K562 (cell line): ENCODE measurements at regions not wholly inside any gene's neighbourhood (a gene's known extent, or its start where the extent isn't known, plus 50 kb on each side); places are given as distances from the start of the nearest gene placed in this dataset.

ENCODE experiments used
- ATAC-seq: fragments of 200-7000 bp; cut with Tn5 transposase; 3 replicates; pipeline ENCODE4 v1.9.1; 2020; ENCODE audit warnings: moderate library complexity
- BruUV-seq: library from RNA; stranded (reverse); fragments of 400-500 nt; replicated peaks from 2 replicates; lab custom pipeline; 2021; lab: Mats Ljungman, UMichigan
- CTCF ChIA-PET: fragments of 300-600 bp; formaldehyde crosslinking; extraction: SDS; loops from one replicate; lab custom pipeline; 2021; ENCODE audit warnings: low intra/inter-chr PET ratio; lab: Yijun Ruan, JAX
- POLR2A ChIA-PET: fragments of 300-600, 350-650 bp; sonication (Branson Sonifier 250); formaldehyde crosslinking; extraction: SDS; loops from one replicate; lab custom pipeline; 2021; ENCODE audit warnings: antibody characterized with exemption, inconsistent platforms; lab: Yijun Ruan, JAX
- DNase-seq, 4 experiments: peaks; one replicate each; pipeline versions ENCODE4 v3.0.0 to v3.0.0-alpha.2; 2011 to 2018; ENCODE audit warnings: low spot score in 3 of 4, mixed read lengths in 3 of 4; ENCODE audit errors: extremely low read depth in 1 of 4
- FAIRE-seq: peaks from 2 replicates; lab custom pipeline; 2011; peaks lifted over from hg19 to GRCh38; lab: Jason Lieb, UNC
- H2AFZ ChIP-seq: 2 replicates; pipeline ENCODE4 v1.6.0; 2011; ENCODE audit warnings: low read depth, low read length, control low read depth, inconsistent platforms
- H3K27ac ChIP-seq: fragments of 200-600 bp; 3 replicates; pipeline ENCODE4 v1.8.0; 2011; ENCODE audit warnings: low read depth, mild to moderate bottlenecking, control low read depth, inconsistent platforms, low read length, moderate library complexity, mixed read lengths; ENCODE audit errors: extremely low read depth
- H3K27me3 ChIP-seq, 2 experiments: fragments of 300-600 bp in 1 of 2; 2 replicates in 1 of 2; 3 replicates in 1 of 2; pipeline versions ENCODE4 v1.6.0 to v1.8.0; 2011; ENCODE audit warnings: inconsistent platforms in 2 of 2, low read length in 2 of 2, mild to moderate bottlenecking in 1 of 2, mixed read lengths in 1 of 2, moderate library complexity in 1 of 2; ENCODE audit not compliant: control insufficient read depth in 2 of 2, insufficient read depth in 2 of 2
- H3K36me3 ChIP-seq: fragments of 300-600 bp; 3 replicates; pipeline ENCODE4 v1.8.0; 2011; ENCODE audit warnings: mild to moderate bottlenecking, low read length, inconsistent platforms; ENCODE audit not compliant: control insufficient read depth, insufficient read depth
- H3K4me1 ChIP-seq, 2 experiments: fragments of 200-600 bp in 1 of 2; replicated peaks in 1 of 2; 2 replicates in 1 of 2; 3 replicates in 1 of 2; pipeline versions ENCODE4 v1.5.1 to v1.8.0; 2011; ENCODE audit warnings: inconsistent platforms in 2 of 2, low read length in 2 of 2, mild to moderate bottlenecking in 1 of 2, mixed read lengths in 1 of 2, moderate library complexity in 1 of 2; ENCODE audit not compliant: control insufficient read depth in 2 of 2, insufficient read depth in 2 of 2
- H3K4me2 ChIP-seq: 2 replicates; pipeline ENCODE4 v1.6.1; 2011; ENCODE audit warnings: low read length, control low read depth, inconsistent platforms, mixed read lengths; ENCODE audit not compliant: insufficient read depth
- H3K4me3 ChIP-seq: fragments of 200-600 bp; sonication (generic), shearing (Covaris generic); 2 replicates; pipeline ENCODE4 v1.5.1; 2016; ENCODE audit warnings: control low read depth, inconsistent platforms
- H3K79me2 ChIP-seq: fragments of 200-600 bp; 3 replicates; pipeline ENCODE4 v1.8.0; 2011; ENCODE audit warnings: low read length, inconsistent platforms; ENCODE audit not compliant: control insufficient read depth, insufficient read depth
- H3K9ac ChIP-seq, 2 experiments: 2 replicates each; pipeline versions ENCODE4 v1.6.0 to v1.6.1; 2011; ENCODE audit warnings: low read depth in 2 of 2, low read length in 2 of 2, control low read depth in 1 of 2, inconsistent platforms in 1 of 2, mild to moderate bottlenecking in 1 of 2, mixed read lengths in 1 of 2; ENCODE audit not compliant: insufficient read depth in 1 of 2
- H3K9me1 ChIP-seq: one replicate; pipeline ENCODE4 v1.6.0; 2011; ENCODE audit warnings: inconsistent platforms, mild to moderate bottlenecking, low read length, moderate library complexity; ENCODE audit not compliant: control insufficient read depth, insufficient read depth
- H3K9me3 ChIP-seq: replicated peaks from 2 replicates; pipeline ENCODE4 v1.5.1; 2011; ENCODE audit warnings: low read depth, low read length, inconsistent platforms; ENCODE audit not compliant: control insufficient read depth, insufficient read depth
- H4K20me1 ChIP-seq: replicated peaks from 2 replicates; pipeline ENCODE4 v1.6.1; 2011; ENCODE audit warnings: low read length, inconsistent platforms, mixed read lengths; ENCODE audit not compliant: control insufficient read depth, insufficient read depth
- BRD9 ChIP-seq: fragments of 450-650 bp; IDR thresholded peaks from 2 replicates; pipeline ENCODE4 v1.6.1; 2018; ENCODE audit warnings: low read depth; ENCODE audit not compliant: partially characterized antibody
- C11orf30 ChIP-seq: fragments of 450-650 bp; IDR thresholded peaks from 2 replicates; pipeline ENCODE4 v1.6.1; 2016; ENCODE audit warnings: low read depth, mild to moderate bottlenecking
- ILF3 ChIP-seq: fragments of 450-650 bp; IDR thresholded peaks from 2 replicates; pipeline ENCODE4 v1.6.1; 2018; ENCODE audit warnings: antibody characterized with exemption, mild to moderate bottlenecking, moderate library complexity, borderline replicate concordance
- MLLT1 ChIP-seq, 2 experiments: fragments of 450-650 bp; IDR thresholded peaks; 2 replicates each; pipeline ENCODE4 v1.6.1; 2016
- MXI1 ChIP-seq: IDR thresholded peaks from 2 replicates; pipeline ENCODE4 v1.6.1; 2011; ENCODE audit warnings: low read depth, mild to moderate bottlenecking, improper control_type of control experiment, low read length
- PTBP1 ChIP-seq: fragments of 200-400 bp; formaldehyde crosslinking; IDR thresholded peaks from 2 replicates; pipeline ENCODE4 v1.6.1; 2017; ENCODE audit warnings: low read depth, low read length
- SMAD2 ChIP-seq: fragments of 150-350 bp; IDR thresholded peaks from 2 replicates; pipeline ENCODE4 v1.6.1; 2014; ENCODE audit warnings: low read depth, mild to moderate bottlenecking, low read length
- TCFL5 ChIP-seq: fragments of 250-450 bp; sonication (Bioruptor Pico); conservative IDR thresholded peaks from 2 replicates; pipeline ENCODE4 v1.6.1; 2021; ENCODE audit warnings: mild to moderate bottlenecking, moderate library complexity, matching md5 sums
- ZFPM2 ChIP-seq: fragments of 250-450 bp; sonication (Bioruptor Pico); IDR thresholded peaks from 2 replicates; pipeline ENCODE4 v1.5.1; 2022; ENCODE audit warnings: mild to moderate bottlenecking
- ZNF184 ChIP-seq: sonication (generic); formaldehyde crosslinking; IDR thresholded peaks from 2 replicates; pipeline ENCODE4 v1.5.0; 2020; ENCODE audit warnings: missing genetic modification reagents
- WGBS: fragments of 100-300 bp; shearing (Covaris generic); methylation state at CpG from one replicate; pipeline ENCODE4 v1.1.6; 2016; ENCODE audit warnings: low coverage, mixed read lengths; ENCODE audit not compliant: insufficient coverage; ENCODE audit errors: missing lambda C conversion rate; 5-methylcytosine and 5-hydroxymethylcytosine counted together
- in situ Hi-C: fragments of 300-500 bp; cut with MboI; formaldehyde crosslinking; loops from 4 replicates; pipeline ENCODE4 v1.15.0; 2018; ENCODE audit warnings: inconsistent platforms, mixed read lengths
- intact Hi-C: fragments of 100-400 bp; cut with micrococcal nuclease; formaldehyde crosslinking; loops from 2 replicates; pipeline ENCODE4 v1.14.2; 2022

- 0% methylated on average over 2 of the region's 2 CpGs for WGBS
- no TSS peak for BruUV-seq
- no peaks in the 10 kb centered on the region for H3K9me1 ChIP-seq
- no peaks in the 10 kb centered on the region for H4K20me1 ChIP-seq
- H2AFZ ChIP-seq = no peak overlapping the region
- no peaks in the 10 kb centered on the region for H3K27me3 ChIP-seq
- H3K4me3 ChIP-seq = no peak overlapping the region
- FAIRE-seq (no peak), DNase-seq (no peak), ATAC-seq (no peak)
- no peak overlapping the region for H3K9ac ChIP-seq
- no peaks in the 10 kb centered on the region for H3K9me3 ChIP-seq
- ChIA-PET CTCF (no interaction called here), POLR2A (interaction anchor here (0.7 kb wide), 1 partner anchor 12 kb away, joined by 3 read pairs; no protein-coding TSS in a partner anchor)
- H3K4me1 ChIP-seq = no peaks in the 10 kb centered on the region
- no peaks in the 10 kb centered on the region for H3K79me2 ChIP-seq
- H3K4me2 ChIP-seq = no peak overlapping the region
- intact Hi-C loops = no loop called here
- TF ChIP-seq MXI1 (no peak), ZNF184 (CRISPR knock-in tag) (no peak), SMAD2 (no peak), PTBP1 (no peak), ILF3 (no peak), TCFL5 (CRISPR knock-in tag) (no peak), BRD9 (no peak), MLLT1 (IDR thresholded peaks at IDR 0.05) (no peak), ZFPM2 (no peak), C11orf30 (no peak)
- in situ Hi-C loops = no loop called here
- H3K36me3 ChIP-seq = no peaks in the 10 kb centered on the region
- H3K27ac ChIP-seq = no peak overlapping the region
Measured at GRCh38 chr11:29075726-29076125, 941.1 kb downstream of the KCNA4 start.
